ENCODE measurements at regions not wholly inside any gene's neighbourhood (a gene's known extent, or its start where the extent isn't known, plus 50 kb on each side); places are given as distances from the start of the nearest gene placed in this dataset.
"Not testable (repeated sequence)": the region's sequence is repeated elsewhere in the genome, so short reads cannot be mapped to it uniquely, and the experiment has no call there.

DNA sequence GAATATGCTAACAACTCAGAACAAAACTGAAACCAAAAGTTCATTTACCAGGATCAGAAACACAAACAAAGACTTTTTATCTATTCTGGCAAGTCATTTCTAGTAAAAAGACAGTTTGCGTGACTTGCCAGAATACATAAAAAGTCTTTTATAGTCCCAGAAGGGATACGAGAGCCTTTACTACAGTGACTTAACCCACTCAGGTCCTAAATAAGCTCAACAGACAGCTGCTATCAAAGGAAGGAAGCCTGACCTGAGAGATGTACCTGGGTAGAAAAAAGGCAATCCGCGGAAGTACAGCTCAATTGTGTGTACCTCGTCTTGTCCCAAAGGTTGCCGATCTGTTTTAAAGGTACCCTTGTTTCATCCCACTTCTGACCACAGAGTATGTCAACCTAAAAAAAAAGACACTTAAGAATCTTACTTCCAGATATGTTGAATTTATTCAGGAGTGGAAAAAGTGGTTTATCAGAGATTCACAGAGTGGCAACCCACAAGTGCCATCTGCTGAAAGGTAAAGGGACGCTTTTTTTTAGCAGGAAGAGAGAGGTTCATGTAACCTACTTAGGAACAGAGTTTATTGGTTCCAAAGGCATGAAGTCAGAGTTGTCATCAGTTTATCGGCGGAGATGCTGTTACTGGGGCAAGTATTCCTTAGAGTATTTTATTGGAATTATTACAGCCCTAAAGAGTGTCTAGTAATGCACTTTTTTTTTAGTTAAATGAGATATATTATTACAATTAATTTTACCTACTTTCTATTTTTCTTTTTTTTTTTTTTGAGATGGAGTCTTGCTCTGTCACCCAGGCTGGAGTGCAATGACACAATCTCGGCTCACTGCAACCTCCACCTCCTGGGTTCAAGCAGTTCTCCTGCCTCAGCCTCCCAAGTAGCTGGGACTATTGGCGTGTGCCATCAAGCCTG lies 69.7 kb upstream of the C1QTNF9B start:
- H3K27ac Mint-ChIP-seq = peak overlapping the region; percentile 76 to 86 (median 82)
- no peaks in the 10 kb centered on the region for H3K27me3 Mint-ChIP-seq (ENCODE audit: low read depth)
- H3K36me3 Mint-ChIP-seq (ENCODE audit: low read depth) = no peaks in the 10 kb centered on the region
- no peak for TF ChIP-seq CTCF (IDR thresholded peaks at IDR 0.05; ENCODE audit: unreplicated experiment in 3 of 3)
- H3K4me1 Mint-ChIP-seq = peaks cover 26% of the 10 kb centered on the region
- peak overlapping the region in 1 of 3 experiments; percentile 30 for H3K4me3 Mint-ChIP-seq
- no peaks in the 10 kb centered on the region for H3K9me3 Mint-ChIP-seq

DNA sequence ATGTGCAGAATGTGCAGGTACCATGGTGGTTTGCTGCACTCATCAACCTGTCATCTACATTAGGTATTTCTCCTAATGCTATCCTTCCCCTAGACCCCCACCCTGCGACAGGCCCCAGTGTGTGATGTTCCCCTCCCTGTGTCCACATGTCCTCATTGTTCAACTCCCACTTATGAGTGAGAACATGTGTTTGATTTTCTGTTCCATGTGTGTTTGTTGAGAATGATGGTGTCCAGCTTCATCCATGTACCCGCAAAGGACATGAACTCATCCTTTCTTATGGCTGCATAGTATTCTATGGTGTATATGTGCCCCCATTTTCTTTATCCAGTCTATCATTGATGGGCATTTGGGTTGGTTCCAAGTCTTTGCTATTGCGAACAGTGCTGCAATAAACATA lies 70.5 kb upstream of the C1QTNF9B start:
- Mint-ChIP-seq H3K27ac (peak overlapping the region in 1 of 3 experiments; percentile 18), H3K4me1 (peaks cover 26% of the 10 kb centered on the region)
- H3K27me3 Mint-ChIP-seq (ENCODE audit: low read depth); H3K9me3 Mint-ChIP-seq; H3K4me3 Mint-ChIP-seq; H3K36me3 Mint-ChIP-seq (ENCODE audit: low read depth): not testable (repeated sequence)

GRCh38 chr13:23969647-23970046 lies 72.3 kb upstream of the C1QTNF9B start:
- peak overlapping the region in 1 of 3 experiments; percentile 23 for H3K4me3 Mint-ChIP-seq
- no peaks in the 10 kb centered on the region for H3K9me3 Mint-ChIP-seq
- peak overlapping the region; percentile 84 to 92 (median 88) for H3K27ac Mint-ChIP-seq
- H3K27me3 Mint-ChIP-seq (ENCODE audit: low read depth) = no peaks in the 10 kb centered on the region
- peaks cover 26% of the 10 kb centered on the region for H3K4me1 Mint-ChIP-seq
- no peaks in the 10 kb centered on the region for H3K36me3 Mint-ChIP-seq (ENCODE audit: low read depth)
- no peak for TF ChIP-seq CTCF (IDR thresholded peaks at IDR 0.05; ENCODE audit: unreplicated experiment in 3 of 3)

- Mint-ChIP-seq H3K9me3 (no peaks in the 10 kb centered on the region), H3K27ac (peak overlapping the region; percentile 49 to 92 (median 92)), H3K36me3 (ENCODE audit: low read depth) (no peaks in the 10 kb centered on the region), H3K4me1 (peaks cover 23% of the 10 kb centered on the region), H3K27me3 (ENCODE audit: low read depth) (peaks cover 4% of the 10 kb centered on the region), H3K4me3 (peak overlapping the region; percentile 94 to 98 (median 95))
- no peak for TF ChIP-seq CTCF (IDR thresholded peaks at IDR 0.05; ENCODE audit: unreplicated experiment in 3 of 3)
Measured at GRCh38 chr13:23979361-23980159, 82.3 kb upstream of the C1QTNF9B start.

DNA sequence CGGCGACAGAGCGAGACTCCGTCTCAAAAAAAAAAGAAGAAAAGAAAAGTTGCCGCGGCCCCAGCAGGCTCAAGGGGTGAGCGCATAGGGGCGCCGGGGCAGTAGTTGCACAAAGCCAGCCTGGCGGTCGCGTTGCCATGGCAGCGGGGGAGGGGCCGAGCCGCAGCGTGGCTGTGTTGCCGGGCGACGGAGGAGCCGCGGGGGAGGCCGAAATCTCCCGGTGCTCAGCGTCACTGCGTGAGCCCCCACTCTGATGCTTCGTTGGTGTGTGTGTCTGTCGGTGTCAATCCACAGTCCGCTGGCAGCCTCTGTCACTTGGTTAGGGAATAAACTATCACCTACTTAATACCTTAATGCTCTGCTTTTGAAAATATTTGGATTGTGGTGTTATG lies 82.9 kb upstream of the C1QTNF9B start:
- Mint-ChIP-seq H3K36me3 (ENCODE audit: low read depth) (no peaks in the 10 kb centered on the region), H3K4me1 (peaks cover 29% of the 10 kb centered on the region), H3K27me3 (ENCODE audit: low read depth) (peaks cover 4% of the 10 kb centered on the region), H3K4me3 (peak overlapping the region; percentile 94 to 98 (median 95)), H3K9me3 (no peaks in the 10 kb centered on the region), H3K27ac (peak overlapping the region; percentile 49 to 92 (median 92))
- no peak for TF ChIP-seq CTCF (IDR thresholded peaks at IDR 0.05; ENCODE audit: unreplicated experiment in 3 of 3)

DNA sequence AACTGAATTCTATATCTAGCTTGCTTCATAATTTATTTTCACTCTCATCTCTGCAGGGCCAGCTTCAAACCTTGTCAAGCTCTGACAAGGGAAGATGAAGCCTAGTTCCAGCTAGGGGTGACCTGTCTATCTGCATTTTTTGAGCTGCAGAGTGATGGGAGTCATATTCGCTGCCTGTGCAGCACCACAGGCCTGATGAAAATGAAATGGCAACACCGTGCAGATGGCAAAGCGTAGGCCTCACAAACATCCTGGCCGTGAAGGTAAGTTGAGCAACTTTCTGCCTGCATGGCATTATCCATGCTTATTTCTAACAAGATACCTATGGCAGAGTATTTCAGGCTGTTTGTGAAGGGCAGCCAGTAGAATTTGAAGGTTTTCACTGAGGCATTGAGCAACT lies 86.4 kb upstream of the C1QTNF9B start:
- peak overlapping the region in 2 of 3 experiments; percentile 55 to 86 for H3K27ac Mint-ChIP-seq
- H3K36me3 Mint-ChIP-seq (ENCODE audit: low read depth) = no peaks in the 10 kb centered on the region
- H3K4me1 Mint-ChIP-seq = peaks cover 61% of the 10 kb centered on the region
- H3K27me3 Mint-ChIP-seq (ENCODE audit: low read depth) = peaks cover 4% of the 10 kb centered on the region
- no peak for TF ChIP-seq CTCF (IDR thresholded peaks at IDR 0.05; ENCODE audit: unreplicated experiment in 3 of 3)
- H3K9me3 Mint-ChIP-seq = no peaks in the 10 kb centered on the region
- H3K4me3 Mint-ChIP-seq = no peak overlapping the region
